ENCODE measurements at regions not wholly inside any gene's neighbourhood (a gene's known extent, or its start where the extent isn't known, plus 50 kb on each side); places are given as distances from the start of the nearest gene placed in this dataset.
"Not testable (repeated sequence)": the region's sequence is repeated elsewhere in the genome, so short reads cannot be mapped to it uniquely, and the experiment has no call there.

DNA sequence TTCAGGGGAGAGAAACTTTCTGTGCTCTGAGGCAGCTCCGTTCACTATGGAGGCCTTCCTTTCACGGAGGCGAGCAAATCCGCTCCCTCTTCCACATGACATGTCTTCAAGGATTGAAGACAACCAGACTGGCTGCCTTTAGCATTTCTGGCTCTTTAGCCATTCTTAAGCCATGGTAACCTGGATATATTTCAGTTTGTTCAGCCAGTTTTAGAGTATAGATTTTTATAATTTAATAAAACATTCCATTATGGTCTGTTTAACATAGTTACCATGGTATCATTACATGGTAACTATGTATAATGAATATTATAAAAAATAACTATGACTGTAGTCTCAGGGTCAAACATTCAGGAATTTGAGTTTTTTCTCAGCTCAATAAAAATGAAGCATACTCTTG is 54.2 kb upstream of the NFIA start:
- Histone ChIP-seq H2AFZ (no peak overlapping the region), H3K79me2 (ENCODE audit: low read depth) (no peaks in the 10 kb centered on the region), H3K27me3 (ENCODE audit: insufficient read depth, low read depth) (no peaks in the 10 kb centered on the region), H4K20me1 (ENCODE audit: insufficient read depth) (no peaks in the 10 kb centered on the region), H3K4me1 (replicated peaks; ENCODE audit: insufficient read depth) (no peaks in the 10 kb centered on the region), H3K27ac (no peak overlapping the region), H3K9me2 (ENCODE audit: insufficient read depth) (no peaks in the 10 kb centered on the region), H3K36me3 (ENCODE audit: low read depth) (no peaks in the 10 kb centered on the region), H3K4me2 (no peak overlapping the region), H3K9me3 (ENCODE audit: insufficient read depth, low read depth) (no peaks in the 10 kb centered on the region), H3F3A (ENCODE audit: insufficient read depth, low read depth) (no peaks in the 10 kb centered on the region), H3K4me3 (no peak overlapping the region)
- ChIA-PET POLR2A (ENCODE audit: unreplicated experiment) (no interaction called here), CTCF (interaction anchor here (0.6 kb wide), 1 partner anchor 15 kb away, joined by 7 read pairs; no protein-coding TSS in a partner anchor)
- TF ChIP-seq EZH2 (IDR thresholded peaks at IDR 0.05; ENCODE audit: low read depth), result no peak
- TF ChIP-seq, protein P1, sequence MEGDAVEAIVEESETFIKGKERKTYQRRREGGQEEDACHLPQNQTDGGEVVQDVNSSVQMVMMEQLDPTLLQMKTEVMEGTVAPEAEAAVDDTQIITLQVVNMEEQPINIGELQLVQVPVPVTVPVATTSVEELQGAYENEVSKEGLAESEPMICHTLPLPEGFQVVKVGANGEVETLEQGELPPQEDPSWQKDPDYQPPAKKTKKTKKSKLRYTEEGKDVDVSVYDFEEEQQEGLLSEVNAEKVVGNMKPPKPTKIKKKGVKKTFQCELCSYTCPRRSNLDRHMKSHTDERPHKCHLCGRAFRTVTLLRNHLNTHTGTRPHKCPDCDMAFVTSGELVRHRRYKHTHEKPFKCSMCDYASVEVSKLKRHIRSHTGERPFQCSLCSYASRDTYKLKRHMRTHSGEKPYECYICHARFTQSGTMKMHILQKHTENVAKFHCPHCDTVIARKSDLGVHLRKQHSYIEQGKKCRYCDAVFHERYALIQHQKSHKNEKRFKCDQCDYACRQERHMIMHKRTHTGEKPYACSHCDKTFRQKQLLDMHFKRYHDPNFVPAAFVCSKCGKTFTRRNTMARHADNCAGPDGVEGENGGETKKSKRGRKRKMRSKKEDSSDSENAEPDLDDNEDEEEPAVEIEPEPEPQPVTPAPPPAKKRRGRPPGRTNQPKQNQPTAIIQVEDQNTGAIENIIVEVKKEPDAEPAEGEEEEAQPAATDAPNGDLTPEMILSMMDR (conservative IDR thresholded peaks at IDR 0.05), result no peak
- DNase-seq, result no peak
- intact Hi-C loops (cut with micrococcal nuclease; ENCODE audit: unreplicated experiment), result no loop called here
- no TSS peak for BruUV-seq (replicated peaks)

DNA sequence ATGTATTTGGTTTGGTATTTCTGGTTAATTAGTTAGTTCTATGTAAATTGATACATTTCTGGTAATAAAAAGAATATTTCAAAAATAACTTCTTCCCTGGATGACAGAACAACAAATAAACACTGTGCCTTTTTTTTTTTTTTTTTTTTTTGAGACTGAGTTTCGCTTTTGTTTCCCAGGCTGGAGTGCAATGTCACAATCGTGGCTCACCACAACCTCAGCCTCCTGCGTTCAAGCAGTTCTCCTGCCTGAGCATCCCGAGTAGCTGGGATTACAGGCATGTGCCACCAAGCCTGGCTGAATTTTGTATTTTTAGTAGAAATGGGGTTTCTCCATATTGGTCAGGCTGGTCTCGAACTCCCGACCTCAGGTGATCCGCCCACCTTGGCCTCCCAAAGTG is 64.3 kb upstream of the NFIA start:
- H3K4me2 ChIP-seq; H3K79me2 ChIP-seq (ENCODE audit: low read depth); H3K27ac ChIP-seq; H3K9me2 ChIP-seq (ENCODE audit: insufficient read depth); DNase-seq; intact Hi-C loops (cut with micrococcal nuclease; ENCODE audit: unreplicated experiment); H3K4me1 ChIP-seq (replicated peaks; ENCODE audit: insufficient read depth); H3F3A ChIP-seq (ENCODE audit: insufficient read depth, low read depth); H2AFZ ChIP-seq; H3K27me3 ChIP-seq (ENCODE audit: insufficient read depth, low read depth); CTCF ChIA-PET; POLR2A ChIA-PET (ENCODE audit: unreplicated experiment); H3K9me3 ChIP-seq (ENCODE audit: insufficient read depth, low read depth); H3K4me3 ChIP-seq; H4K20me1 ChIP-seq (ENCODE audit: insufficient read depth); BruUV-seq (replicated peaks); H3K36me3 ChIP-seq (ENCODE audit: low read depth): not testable (repeated sequence)

DNA sequence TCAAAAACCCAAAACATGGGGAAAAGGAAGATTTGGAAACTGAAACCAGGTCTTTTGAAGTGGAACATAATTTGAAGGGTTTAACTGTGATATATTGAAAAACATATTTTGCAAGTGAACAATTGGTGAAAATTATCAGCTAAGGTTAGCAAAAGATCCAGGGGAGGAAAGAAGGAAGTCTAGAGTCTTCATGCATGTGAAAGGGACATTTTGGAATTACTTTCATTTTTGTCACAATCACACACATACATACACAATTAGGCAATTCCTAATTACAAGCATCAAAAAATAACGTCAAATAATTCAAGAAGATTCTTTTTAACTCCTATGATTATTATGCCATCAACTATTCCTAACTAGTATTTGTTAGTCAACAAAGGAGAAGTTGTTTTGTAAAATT is 64.7 kb upstream of the NFIA start:
- Histone ChIP-seq H4K20me1 (ENCODE audit: insufficient read depth) (no peaks in the 10 kb centered on the region), H3K9me3 (ENCODE audit: insufficient read depth, low read depth) (no peaks in the 10 kb centered on the region), H3K27ac (no peak overlapping the region), H3K36me3 (ENCODE audit: low read depth) (no peaks in the 10 kb centered on the region), H3K79me2 (ENCODE audit: low read depth) (no peaks in the 10 kb centered on the region), H3K4me1 (replicated peaks; ENCODE audit: insufficient read depth) (no peaks in the 10 kb centered on the region), H3K4me3 (no peak overlapping the region), H3K27me3 (ENCODE audit: insufficient read depth, low read depth) (no peaks in the 10 kb centered on the region), H3F3A (ENCODE audit: insufficient read depth, low read depth) (no peaks in the 10 kb centered on the region), H3K9me2 (ENCODE audit: insufficient read depth) (no peaks in the 10 kb centered on the region), H2AFZ (no peak overlapping the region), H3K4me2 (no peak overlapping the region)
- no TSS peak for BruUV-seq (replicated peaks)
- TF ChIP-seq, protein P1 (conservative IDR thresholded peaks at IDR 0.05), result no peak
- no peak for TF ChIP-seq EZH2 (IDR thresholded peaks at IDR 0.05; ENCODE audit: low read depth)
- ChIA-PET POLR2A (ENCODE audit: unreplicated experiment) (no interaction called here), CTCF (no interaction called here)
- no peak for DNase-seq
- intact Hi-C loops (cut with micrococcal nuclease; ENCODE audit: unreplicated experiment), result no loop called here

DNA sequence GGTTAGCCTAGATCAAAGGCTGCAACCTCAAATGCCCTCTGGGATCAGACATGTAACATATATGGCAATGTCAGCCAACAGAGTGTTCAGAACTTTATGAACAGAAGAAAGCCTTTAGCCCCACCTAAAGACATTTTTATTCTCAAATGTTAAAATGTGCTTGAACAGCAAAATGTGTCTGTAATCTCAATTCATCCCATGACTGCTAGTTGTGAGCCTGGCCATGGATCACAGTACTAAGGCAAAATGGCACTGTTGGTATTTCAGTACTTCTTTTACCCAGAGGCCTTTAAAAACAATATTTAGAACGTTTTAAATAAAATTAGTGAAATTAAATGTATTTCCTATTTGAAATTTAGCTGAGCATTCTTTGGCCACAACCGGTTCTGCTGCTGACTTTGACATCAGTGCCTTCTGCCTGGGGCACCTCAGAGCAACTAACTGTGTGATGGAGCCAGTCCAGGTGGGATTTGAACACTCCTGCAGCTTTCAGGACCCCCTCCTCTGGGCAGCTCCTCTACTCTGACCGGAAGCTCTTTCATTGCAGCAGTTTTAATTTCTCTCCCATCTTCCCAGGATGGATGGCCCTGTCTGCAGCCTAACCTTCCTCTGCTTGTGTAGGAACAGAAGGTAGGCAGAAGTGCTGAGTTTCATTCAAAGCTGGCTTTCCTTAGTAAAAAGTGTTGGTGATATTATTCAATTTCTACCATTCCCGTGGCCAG is 68.3 kb upstream of the NFIA start:
- Histone ChIP-seq H2AFZ (no peak overlapping the region; the same call in 1 of the 2 replicates), H3K4me2 (no peak overlapping the region), H3K79me2 (ENCODE audit: low read depth) (no peaks in the 10 kb centered on the region), H3K27ac (no peak overlapping the region), H3K27me3 (ENCODE audit: insufficient read depth, low read depth) (no peaks in the 10 kb centered on the region), H3K9me3 (ENCODE audit: insufficient read depth, low read depth) (no peaks in the 10 kb centered on the region), H3K4me1 (replicated peaks; ENCODE audit: insufficient read depth) (no peaks in the 10 kb centered on the region), H4K20me1 (ENCODE audit: insufficient read depth) (no peaks in the 10 kb centered on the region), H3K4me3 (no peak overlapping the region), H3K9me2 (ENCODE audit: insufficient read depth) (no peaks in the 10 kb centered on the region), H3K36me3 (ENCODE audit: low read depth) (no peaks in the 10 kb centered on the region), H3F3A (ENCODE audit: insufficient read depth, low read depth) (no peaks in the 10 kb centered on the region)
- intact Hi-C loops (cut with micrococcal nuclease; ENCODE audit: unreplicated experiment), result no loop called here
- DNase-seq, result no peak
- ChIA-PET CTCF (no interaction called here), POLR2A (ENCODE audit: unreplicated experiment) (no interaction called here)
- TF ChIP-seq, protein P1 (conservative IDR thresholded peaks at IDR 0.05), result no peak
- TF ChIP-seq EZH2 (IDR thresholded peaks at IDR 0.05; ENCODE audit: low read depth), result no peak
- no TSS peak for BruUV-seq (replicated peaks)
